ENCODE measurements at regions not wholly inside any gene's neighbourhood (a gene's known extent, or its start where the extent isn't known, plus 50 kb on each side); places are given as distances from the start of the nearest gene placed in this dataset.

- TF ChIP-seq POLR2AphosphoS5 (IDR thresholded peaks at IDR 0.05) (no peak), CTCF (IDR thresholded peaks at IDR 0.05) (no peak), POLR2A (IDR thresholded peaks at IDR 0.05) (no peak)
- Histone ChIP-seq H3K9me3 (no peaks in the 10 kb centered on the region), H3K4me1 (replicated peaks) (no peaks in the 10 kb centered on the region), H3K27me3 (replicated peaks; ENCODE audit: insufficient read depth) (no peaks in the 10 kb centered on the region), H3K36me3 (no peaks in the 10 kb centered on the region), H3K4me3 (no peak overlapping the region), H3K27ac (no peak overlapping the region)
- intact Hi-C loops (cut with DNase I), result no loop called here
- DNase-seq (ENCODE audit: low spot score), result no peak
- 88% methylated on average over 3 of the region's 3 CpGs for WGBS
Observed at GRCh38 chr6:21420146-21420878, 173.2 kb upstream of the SOX4 start.

GRCh38 chr6:21420926-21421325, 172.6 kb upstream of the SOX4 start:
- DNase-seq (ENCODE audit: low spot score), result no peak
- H3K27me3 ChIP-seq (replicated peaks; ENCODE audit: insufficient read depth), result no peaks in the 10 kb centered on the region
- no peaks in the 10 kb centered on the region for H3K9me3 ChIP-seq
- H3K4me1 ChIP-seq (replicated peaks), result no peaks in the 10 kb centered on the region
- no peak overlapping the region for H3K27ac ChIP-seq
- H3K4me3 ChIP-seq, result no peak overlapping the region
- H3K36me3 ChIP-seq, result no peaks in the 10 kb centered on the region
- intact Hi-C loops (cut with DNase I), result no loop called here
- TF ChIP-seq POLR2A (IDR thresholded peaks at IDR 0.05), result no peak
- no peak for TF ChIP-seq POLR2AphosphoS5 (IDR thresholded peaks at IDR 0.05)
- no peak for TF ChIP-seq CTCF (IDR thresholded peaks at IDR 0.05)
- WGBS, result 74% methylated on average over 6 of the region's 6 CpGs

GRCh38 chr6:21423106-21423854, 170.3 kb upstream of the SOX4 start:
- 93% methylated on average over 21 of the region's 21 CpGs for WGBS
- TF ChIP-seq POLR2A (IDR thresholded peaks at IDR 0.05) (no peak), POLR2AphosphoS5 (IDR thresholded peaks at IDR 0.05) (no peak), CTCF (IDR thresholded peaks at IDR 0.05) (no peak)
- H3K4me1 ChIP-seq (replicated peaks), result no peaks in the 10 kb centered on the region
- no peak for DNase-seq (ENCODE audit: low spot score)
- intact Hi-C loops (cut with DNase I), result no loop called here
- no peak overlapping the region for H3K4me3 ChIP-seq
- no peaks in the 10 kb centered on the region for H3K27me3 ChIP-seq (replicated peaks; ENCODE audit: insufficient read depth)
- no peaks in the 10 kb centered on the region for H3K9me3 ChIP-seq
- no peaks in the 10 kb centered on the region for H3K36me3 ChIP-seq
- no peak overlapping the region for H3K27ac ChIP-seq

GRCh38 chr6:21426841-21427490, 166.6 kb upstream of the SOX4 start:
- no peaks in the 10 kb centered on the region for H3K36me3 ChIP-seq
- H3K9me3 ChIP-seq, result no peaks in the 10 kb centered on the region
- whole genome bisulfite sequencing, result 81% methylated on average over 8 of the region's 8 CpGs
- no peaks in the 10 kb centered on the region for H3K4me1 ChIP-seq (replicated peaks)
- intact Hi-C loops (cut with DNase I), result no loop called here
- TF ChIP-seq POLR2AphosphoS5 (IDR thresholded peaks at IDR 0.05) (no peak), CTCF (IDR thresholded peaks at IDR 0.05) (no peak), POLR2A (IDR thresholded peaks at IDR 0.05) (no peak)
- H3K27me3 ChIP-seq (replicated peaks; ENCODE audit: insufficient read depth), result no peaks in the 10 kb centered on the region
- H3K4me3 ChIP-seq, result no peak overlapping the region
- DNase-seq (ENCODE audit: low spot score), result no peak
- no peak overlapping the region for H3K27ac ChIP-seq
